ENCODE measurements at regions not wholly inside any gene's neighbourhood (a gene's known extent, or its start where the extent isn't known, plus 50 kb on each side); places are given as distances from the start of the nearest gene placed in this dataset.

- TF ChIP-seq CTCF (IDR thresholded peaks at IDR 0.05) (no peak), EZH2phosphoT487 (IDR thresholded peaks at IDR 0.05) (no peak), EZH2 (IDR thresholded peaks at IDR 0.05) (no peak)
These were observed 294.6 kb upstream of the PUM3 start for GRCh38 chr9:3138231-3139229.
